Left lung (tissue), 4 donors: ENCODE measurements at regions not wholly inside any gene's neighbourhood (a gene's known extent, or its start where the extent isn't known, plus 50 kb on each side); places are given as distances from the start of the nearest gene placed in this dataset.

ENCODE experiments used
- ATAC-seq: fragments of 200-7000 bp; cut with Tn5 transposase; one replicate; pipeline ENCODE4 v1.9.1; 2020; ENCODE audit warnings: moderate library complexity
- DNase-seq, 4 donors: peaks; one replicate each; pipeline ENCODE4 v3.0.0-alpha.2; 2013 to 2020
- H3K27ac ChIP-seq, 2 donors: fragments of 200-600 bp; sonication (generic) in 1 of 2; one replicate each; pipeline versions ENCODE4 v1.5.0 to v1.8.0; 2020 to 2021
- H3K27me3 ChIP-seq, 2 donors: fragments of 200-600 bp; sonication (generic) in 1 of 2; one replicate each; pipeline versions ENCODE4 v1.5.0 to v1.8.0; 2020 to 2021
- H3K36me3 ChIP-seq, 2 donors: fragments of 200-600 bp; sonication (generic) in 1 of 2; one replicate each; pipeline versions ENCODE4 v1.5.0 to v1.8.0; 2020 to 2021
- H3K4me1 ChIP-seq, 2 donors: fragments of 200-600 bp; one replicate each; pipeline ENCODE4 v1.8.0; 2021
- H3K4me3 ChIP-seq, 2 donors: fragments of 200-600 bp; sonication (generic) in 1 of 2; one replicate each; pipeline versions ENCODE4 v1.5.0 to v1.8.0; 2020 to 2021; ENCODE audit warnings: mild to moderate bottlenecking in 1 of 2
- H3K9me3 ChIP-seq, 2 donors: fragments of 200-600 bp; sonication (generic) in 1 of 2; one replicate each; pipeline versions ENCODE4 v1.5.0 to v1.8.0; 2020 to 2021
- CTCF ChIP-seq, 2 donors: fragments of 200-600 bp; sonication (generic) in 1 of 2; IDR thresholded peaks; one replicate each; pipeline versions ENCODE4 v1.5.0 to v1.8.0; 2021; ENCODE audit warnings: antibody characterized with exemption in 2 of 2
- intact Hi-C, 2 donors: fragments of 100-400 bp; cut with DNase I; formaldehyde crosslinking; loops; one replicate each; pipeline versions ENCODE4 v1.11.2 to v1.14.2; 2022
- donor health status: DM: no; HTN: yes; CAD: no.
- donor health status: DM: no; HTN: no; CAD: no.

- no peak overlapping the region for H3K27ac ChIP-seq
- H3K4me1 ChIP-seq, result peaks cover 0 to 7% of the 10 kb centered on the region in 2 donors
- H3K36me3 ChIP-seq, result no peaks in the 10 kb centered on the region
- H3K4me3 ChIP-seq, result no peak overlapping the region
- intact Hi-C loops, result no loop called here
- H3K27me3 ChIP-seq, result no peaks in the 10 kb centered on the region
- DNase-seq (peak in 1 of 4 donors; percentile 40), ATAC-seq (peak; percentile 86)
- H3K9me3 ChIP-seq, result no peaks in the 10 kb centered on the region
- TF ChIP-seq CTCF (IDR thresholded peaks at IDR 0.05), result no peak
Observed at GRCh38 chr12:91947459-91947858, 198.2 kb downstream of the BTG1 start.

GRCh38 chr12:91944637-91945036, 201.0 kb downstream of the BTG1 start:
- TF ChIP-seq CTCF (IDR thresholded peaks at IDR 0.05), result no peak
- no peak overlapping the region for H3K27ac ChIP-seq
- no peaks in the 10 kb centered on the region for H3K36me3 ChIP-seq
- no peak overlapping the region for H3K4me3 ChIP-seq
- intact Hi-C loops, result no loop called here
- DNase-seq (no peak), ATAC-seq (no peak)
- peaks cover 0 to 7% of the 10 kb centered on the region in 2 donors for H3K4me1 ChIP-seq
- no peaks in the 10 kb centered on the region for H3K9me3 ChIP-seq
- H3K27me3 ChIP-seq, result no peaks in the 10 kb centered on the region

- ATAC-seq, result peak; percentile 31
- intact Hi-C loops, result no loop called here
Observed at GRCh38 chr12:91940826-91941570, 204.6 kb downstream of the BTG1 start.

GRCh38 chr12:91940322-91940721, 205.3 kb downstream of the BTG1 start:
- Histone ChIP-seq H3K27me3 (no peaks in the 10 kb centered on the region), H3K9me3 (no peaks in the 10 kb centered on the region), H3K4me1 (no peaks in the 10 kb centered on the region), H3K4me3 (no peak overlapping the region), H3K27ac (no peak overlapping the region), H3K36me3 (no peaks in the 10 kb centered on the region)
- intact Hi-C loops, result no loop called here
- TF ChIP-seq CTCF (IDR thresholded peaks at IDR 0.05), result no peak
- no peak for DNase-seq
- no peak for ATAC-seq

More at GRCh38 chr12:91940826-91941570, 204.6 kb downstream of the BTG1 start:
- Histone ChIP-seq H3K4me3 (no peak overlapping the region), H3K27me3 (no peaks in the 10 kb centered on the region), H3K9me3 (no peaks in the 10 kb centered on the region), H3K4me1 (no peaks in the 10 kb centered on the region), H3K36me3 (no peaks in the 10 kb centered on the region), H3K27ac (no peak overlapping the region)
- no peak for DNase-seq
- no peak for TF ChIP-seq CTCF (IDR thresholded peaks at IDR 0.05)

GRCh38 chr12:91937706-91938105, 207.9 kb downstream of the BTG1 start:
- TF ChIP-seq CTCF (IDR thresholded peaks at IDR 0.05), result no peak
- no peaks in the 10 kb centered on the region for H3K4me1 ChIP-seq
- no peaks in the 10 kb centered on the region for H3K27me3 ChIP-seq
- DNase-seq, result no peak
- ATAC-seq, result no peak
- H3K27ac ChIP-seq, result no peak overlapping the region
- intact Hi-C loops, result no loop called here
- H3K4me3 ChIP-seq, result no peak overlapping the region
- H3K9me3 ChIP-seq, result no peaks in the 10 kb centered on the region
- no peaks in the 10 kb centered on the region for H3K36me3 ChIP-seq
